ENCODE measurements at regions not wholly inside any gene's neighbourhood (a gene's known extent, or its start where the extent isn't known, plus 50 kb on each side); places are given as distances from the start of the nearest gene placed in this dataset.

DNA sequence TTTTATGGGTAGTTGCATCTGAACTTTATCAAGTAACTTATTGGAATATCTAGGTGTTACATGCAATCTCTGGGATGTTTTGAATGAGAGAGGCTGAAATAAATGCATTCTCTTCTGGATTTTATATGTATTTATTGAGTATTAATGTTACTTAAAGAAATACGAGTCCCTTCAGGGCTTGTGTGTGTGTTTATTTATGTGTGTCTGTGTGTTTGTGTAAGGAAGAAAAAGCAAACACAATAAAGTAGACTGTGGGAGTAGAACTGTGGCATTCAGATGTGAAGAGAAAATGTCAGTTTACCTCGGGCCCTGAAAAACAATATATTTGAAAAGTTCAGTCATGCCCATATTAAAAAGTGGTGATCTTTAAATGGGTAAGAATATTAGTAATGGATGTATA is 250.5 kb downstream of the RPL10L start:
- no peak for DNase-seq (ENCODE audit: low spot score in 2 of 2)
- Histone ChIP-seq H3K4me1 (no peaks in the 10 kb centered on the region), H3K9me3 (no peaks in the 10 kb centered on the region), H3K27me3 (ENCODE audit: low read depth) (no peaks in the 10 kb centered on the region), H3K4me3 (no peak overlapping the region), H3K36me3 (replicated peaks) (no peaks in the 10 kb centered on the region)
- in situ Hi-C loops (cut with MboI; ENCODE audit: low sequenced_read_pairs) = no loop called here

DNA sequence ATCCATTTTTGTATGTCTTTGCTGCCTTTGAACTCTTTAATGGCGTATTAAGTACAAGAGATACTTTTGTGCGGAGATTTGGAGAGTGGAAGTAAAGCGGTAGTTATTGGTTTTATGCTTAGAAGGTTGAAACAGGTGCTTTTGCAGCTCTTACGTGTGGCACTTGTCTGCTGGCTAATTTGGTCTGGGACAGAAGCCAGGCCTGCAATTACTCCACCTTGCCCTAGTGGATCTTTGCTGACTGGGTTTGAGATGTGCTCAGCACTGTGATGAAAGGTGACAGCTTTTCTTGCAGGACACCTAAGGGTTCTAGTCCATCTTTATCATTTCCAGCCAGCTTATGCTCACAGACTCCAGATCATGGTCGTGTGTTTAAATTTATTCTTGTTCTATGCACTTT is 252.5 kb downstream of the RPL10L start:
- DNase-seq (ENCODE audit: low spot score in 2 of 2) = no peak
- no peaks in the 10 kb centered on the region; the same call in 1 of the 2 replicates for H3K9me3 ChIP-seq
- H3K4me3 ChIP-seq = no peak overlapping the region
- H3K36me3 ChIP-seq (replicated peaks) = no peaks in the 10 kb centered on the region
- no peaks in the 10 kb centered on the region for H3K27me3 ChIP-seq (ENCODE audit: low read depth)
- no peaks in the 10 kb centered on the region for H3K4me1 ChIP-seq
- in situ Hi-C loops (cut with MboI; ENCODE audit: low sequenced_read_pairs) = no loop called here

DNA sequence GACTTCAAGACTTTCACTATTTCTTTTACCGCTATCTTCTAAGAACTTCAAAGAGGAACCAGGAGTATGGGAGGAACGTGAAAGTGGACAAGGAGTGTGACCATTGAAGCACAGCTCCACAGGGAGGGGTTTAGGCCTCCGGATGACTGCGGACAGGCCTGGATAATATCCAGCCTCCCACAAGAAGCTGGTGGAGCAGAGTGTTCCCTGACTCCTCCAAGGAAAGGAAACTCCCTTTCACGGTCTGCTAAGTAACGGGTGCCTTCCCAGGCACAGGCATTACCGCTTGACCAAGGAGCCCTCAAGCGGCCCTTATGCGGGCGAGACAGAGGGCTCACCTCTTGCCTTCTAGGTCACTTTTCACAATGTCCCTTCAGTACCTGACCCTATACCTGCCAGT is 267.0 kb downstream of the RPL10L start:
- in situ Hi-C loops (cut with MboI; ENCODE audit: low sequenced_read_pairs) = no loop called here
- H3K4me3 ChIP-seq = no peak overlapping the region

DNA sequence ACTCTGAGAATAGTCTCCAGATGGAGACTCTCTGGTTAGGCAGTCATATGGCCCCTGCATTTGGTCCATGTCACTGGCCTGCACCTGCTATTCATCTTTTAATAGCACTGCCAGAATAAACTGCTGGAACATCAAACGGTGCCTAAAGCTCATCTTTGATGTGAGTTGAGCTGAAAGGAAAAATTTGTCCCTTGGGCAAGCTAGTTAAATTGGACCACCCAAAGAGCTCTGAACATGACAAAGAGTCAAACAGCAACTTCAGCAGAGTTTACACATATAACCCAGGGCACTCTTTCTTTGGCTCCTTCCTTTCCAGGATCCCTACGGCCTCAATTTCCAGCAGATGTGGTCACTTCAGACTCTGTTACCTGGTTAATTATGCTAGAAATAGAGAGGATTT is 269.9 kb downstream of the RPL10L start:
- Histone ChIP-seq H3K9me3 (no peaks in the 10 kb centered on the region), H3K36me3 (replicated peaks) (no peaks in the 10 kb centered on the region), H3K27me3 (ENCODE audit: low read depth) (no peaks in the 10 kb centered on the region), H3K4me3 (no peak overlapping the region), H3K4me1 (no peaks in the 10 kb centered on the region)
- in situ Hi-C loops (cut with MboI; ENCODE audit: low sequenced_read_pairs) = no loop called here
- DNase-seq (ENCODE audit: low spot score in 2 of 2) = no peak

More for the DNA sequence above, 267.0 kb downstream of the RPL10L start:
- Histone ChIP-seq H3K9me3 (peaks cover 2% of the 10 kb centered on the region; the same call in 1 of the 2 replicates), H3K36me3 (replicated peaks) (no peaks in the 10 kb centered on the region), H3K4me1 (no peaks in the 10 kb centered on the region), H3K27me3 (ENCODE audit: low read depth) (no peaks in the 10 kb centered on the region)
- no peak for DNase-seq (ENCODE audit: low spot score in 2 of 2)

DNA sequence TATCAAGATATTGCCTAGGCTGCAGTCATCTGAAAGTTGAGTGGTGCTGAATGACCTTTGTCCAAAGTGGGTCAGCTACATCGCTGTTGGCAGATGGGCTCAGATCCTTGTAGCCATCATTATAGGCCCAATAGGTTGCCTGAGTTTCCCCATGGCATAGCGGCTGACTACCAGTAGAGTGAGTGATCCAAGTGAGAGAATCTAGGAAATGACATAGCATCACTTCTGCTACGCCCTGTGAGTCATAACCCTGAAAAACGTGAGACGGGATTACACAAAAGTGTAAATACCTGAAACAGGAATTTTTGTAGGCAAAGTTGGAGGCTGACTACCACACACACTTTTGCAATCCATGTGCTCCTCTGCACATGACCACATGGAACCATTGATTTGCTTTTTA is 273.3 kb downstream of the RPL10L start:
- Histone ChIP-seq H3K36me3 (replicated peaks) (no peaks in the 10 kb centered on the region), H3K27me3 (ENCODE audit: low read depth) (no peaks in the 10 kb centered on the region), H3K9me3 (no peaks in the 10 kb centered on the region), H3K4me3 (no peak overlapping the region), H3K4me1 (no peaks in the 10 kb centered on the region)
- in situ Hi-C loops (cut with MboI; ENCODE audit: low sequenced_read_pairs) = no loop called here
- no peak for DNase-seq (ENCODE audit: low spot score in 2 of 2)

- no peak overlapping the region for H3K4me3 ChIP-seq
Observed at GRCh38 chr14:46377305-46377704, 274.3 kb downstream of the RPL10L start.

DNA sequence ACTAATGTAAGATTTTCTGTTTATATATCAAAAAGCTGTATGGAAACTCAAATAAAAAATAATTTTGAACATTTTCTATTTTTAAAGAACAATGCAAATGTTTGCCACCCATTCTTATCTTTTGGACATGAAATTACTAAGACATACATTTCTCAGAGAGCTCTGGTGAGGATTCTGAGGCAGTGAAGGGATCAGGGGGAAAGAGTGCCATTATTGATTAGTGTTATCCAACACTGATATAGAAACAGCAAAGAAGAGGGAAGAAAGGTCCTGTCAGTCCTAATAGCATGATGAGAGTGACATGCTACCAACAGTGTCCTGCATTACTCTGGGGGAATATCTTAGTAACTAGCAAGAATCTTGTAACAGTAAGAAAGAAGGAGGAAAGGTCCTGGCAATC is 282.2 kb downstream of the RPL10L start:
- Histone ChIP-seq H3K9me3 (no peaks in the 10 kb centered on the region), H3K4me1 (no peaks in the 10 kb centered on the region), H3K27me3 (ENCODE audit: low read depth) (no peaks in the 10 kb centered on the region), H3K36me3 (replicated peaks) (no peaks in the 10 kb centered on the region), H3K4me3 (no peak overlapping the region)
- DNase-seq (ENCODE audit: low spot score in 2 of 2) = no peak
- in situ Hi-C loops (cut with MboI; ENCODE audit: low sequenced_read_pairs) = no loop called here

More at GRCh38 chr14:46377305-46377704, 274.3 kb downstream of the RPL10L start:
- no peak for DNase-seq (ENCODE audit: low spot score in 2 of 2)
- no peaks in the 10 kb centered on the region for H3K36me3 ChIP-seq (replicated peaks)
- no peaks in the 10 kb centered on the region for H3K27me3 ChIP-seq (ENCODE audit: low read depth)
- H3K4me1 ChIP-seq = no peaks in the 10 kb centered on the region
- no peaks in the 10 kb centered on the region for H3K9me3 ChIP-seq
- in situ Hi-C loops (cut with MboI; ENCODE audit: low sequenced_read_pairs) = no loop called here

DNA sequence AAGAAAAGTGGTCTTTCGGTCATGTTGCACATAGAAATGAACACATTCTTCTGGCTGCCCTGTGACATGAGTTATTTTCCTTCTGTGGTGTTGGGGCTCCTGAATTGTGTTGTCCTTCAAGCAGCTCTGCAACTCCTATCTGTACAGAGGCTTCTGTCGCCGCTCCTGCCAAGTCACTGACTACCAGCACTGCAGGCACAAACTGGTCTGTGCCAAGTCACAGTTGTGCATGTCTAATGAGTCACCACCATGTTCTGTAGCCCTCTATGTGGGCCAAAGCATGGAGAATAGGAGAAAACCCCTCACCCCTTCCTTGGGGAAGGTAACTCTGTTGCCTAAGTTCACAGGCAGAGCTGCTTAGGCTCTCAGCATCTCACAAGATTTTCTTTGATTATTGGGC is 283.3 kb downstream of the RPL10L start:
- Histone ChIP-seq H3K4me3 (no peak overlapping the region), H3K4me1 (no peaks in the 10 kb centered on the region), H3K36me3 (replicated peaks) (no peaks in the 10 kb centered on the region), H3K9me3 (no peaks in the 10 kb centered on the region), H3K27me3 (ENCODE audit: low read depth) (no peaks in the 10 kb centered on the region)
- no peak for DNase-seq (ENCODE audit: low spot score in 2 of 2)
- in situ Hi-C loops (cut with MboI; ENCODE audit: low sequenced_read_pairs) = no loop called here

DNA sequence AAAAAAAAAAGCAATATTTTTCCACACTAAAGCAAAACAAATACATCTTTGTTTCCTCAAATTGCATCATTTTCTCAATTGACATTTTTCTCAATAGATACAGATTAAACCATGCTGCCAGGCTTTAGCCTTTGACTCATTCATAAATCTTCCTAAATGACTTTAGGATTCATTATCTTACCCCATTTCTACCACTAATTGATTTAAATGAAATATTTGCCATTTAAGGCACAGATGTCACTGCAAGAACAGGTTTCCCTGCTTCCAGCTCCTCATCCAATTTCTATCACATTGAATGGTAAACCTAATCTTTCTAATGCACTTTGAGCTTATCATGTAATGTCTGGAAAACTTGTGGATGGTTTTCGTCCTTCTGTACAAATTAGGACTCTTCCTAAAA is 298.7 kb downstream of the RPL10L start:
- DNase-seq (ENCODE audit: low spot score in 2 of 2) = no peak
- Histone ChIP-seq H3K4me1 (no peaks in the 10 kb centered on the region), H3K9me3 (no peaks in the 10 kb centered on the region), H3K4me3 (no peak overlapping the region), H3K36me3 (replicated peaks) (no peaks in the 10 kb centered on the region), H3K27me3 (ENCODE audit: low read depth) (no peaks in the 10 kb centered on the region)
- in situ Hi-C loops (cut with MboI; ENCODE audit: low sequenced_read_pairs) = no loop called here

- Histone ChIP-seq H3K27me3 (ENCODE audit: low read depth) (no peaks in the 10 kb centered on the region), H3K9me3 (no peaks in the 10 kb centered on the region), H3K36me3 (replicated peaks) (no peaks in the 10 kb centered on the region), H3K4me1 (no peaks in the 10 kb centered on the region), H3K4me3 (no peak overlapping the region)
- DNase-seq (ENCODE audit: low spot score in 2 of 2) = peak; percentile 4 to 7
- in situ Hi-C loops (cut with MboI; ENCODE audit: low sequenced_read_pairs) = no loop called here
Observed at GRCh38 chr14:46344327-46344937, 307.1 kb downstream of the RPL10L start.

DNA sequence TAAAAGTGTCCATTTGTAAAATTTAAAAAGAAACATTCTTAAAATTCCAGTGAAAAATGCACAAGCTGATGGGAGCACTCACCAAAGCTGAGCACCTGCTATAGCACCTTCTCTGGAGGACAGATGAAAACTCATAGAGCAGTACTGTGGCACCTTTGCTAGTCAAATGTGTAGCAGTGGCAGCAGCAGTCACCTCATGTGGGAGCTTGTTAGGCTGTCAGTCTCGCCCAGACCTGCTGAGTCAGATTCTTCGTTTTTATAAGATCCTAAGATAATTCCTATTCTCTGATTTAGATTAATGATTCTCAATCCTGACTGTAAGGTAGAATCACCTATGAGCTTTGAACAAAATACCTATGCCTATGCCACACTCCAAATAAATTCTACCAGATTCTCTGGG is 325.8 kb downstream of the RPL10L start:
- in situ Hi-C loops (cut with MboI; ENCODE audit: low sequenced_read_pairs) = no loop called here
- H3K27me3 ChIP-seq (ENCODE audit: low read depth) = no peaks in the 10 kb centered on the region
- DNase-seq (ENCODE audit: low spot score in 2 of 2) = no peak
- no peaks in the 10 kb centered on the region for H3K9me3 ChIP-seq
- H3K36me3 ChIP-seq (replicated peaks) = no peaks in the 10 kb centered on the region
- H3K4me3 ChIP-seq = no peak overlapping the region
- H3K4me1 ChIP-seq = no peaks in the 10 kb centered on the region

DNA sequence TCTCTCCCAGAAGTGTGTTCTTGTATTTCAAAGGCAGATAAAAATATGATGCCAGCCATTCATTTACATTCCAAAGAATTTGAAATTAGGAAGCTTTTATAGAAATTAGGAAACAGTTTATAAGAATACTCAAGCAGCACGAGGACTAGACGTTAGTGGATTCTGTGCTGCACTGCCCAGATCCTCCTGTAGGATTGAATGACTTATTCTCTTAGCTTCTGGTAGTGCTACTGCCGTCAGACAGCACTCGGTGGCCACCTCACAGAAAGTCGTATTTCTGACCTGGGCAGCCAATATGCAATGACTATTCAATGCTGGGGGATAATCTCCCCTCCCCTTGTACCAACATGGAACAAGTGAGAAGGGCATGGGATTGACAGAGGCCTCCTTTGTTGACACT is 326.4 kb downstream of the RPL10L start:
- no peak for DNase-seq (ENCODE audit: low spot score in 2 of 2)
- no peaks in the 10 kb centered on the region for H3K4me1 ChIP-seq
- in situ Hi-C loops (cut with MboI; ENCODE audit: low sequenced_read_pairs) = no loop called here

GRCh38 chr14:46323404-46323762 is 328.2 kb downstream of the RPL10L start:
- no peak for DNase-seq (ENCODE audit: low spot score in 2 of 2)
- Histone ChIP-seq H3K36me3 (replicated peaks) (no peaks in the 10 kb centered on the region), H3K9me3 (no peaks in the 10 kb centered on the region), H3K27me3 (ENCODE audit: low read depth) (no peaks in the 10 kb centered on the region), H3K4me3 (no peak overlapping the region), H3K4me1 (no peaks in the 10 kb centered on the region)
- in situ Hi-C loops (cut with MboI; ENCODE audit: low sequenced_read_pairs) = no loop called here

More for the DNA sequence above, 326.4 kb downstream of the RPL10L start:
- Histone ChIP-seq H3K9me3 (no peaks in the 10 kb centered on the region), H3K4me3 (no peak overlapping the region), H3K36me3 (replicated peaks) (no peaks in the 10 kb centered on the region), H3K27me3 (ENCODE audit: low read depth) (no peaks in the 10 kb centered on the region)

- Histone ChIP-seq H3K36me3 (replicated peaks) (no peaks in the 10 kb centered on the region), H3K4me1 (no peaks in the 10 kb centered on the region), H3K27me3 (ENCODE audit: low read depth) (no peaks in the 10 kb centered on the region), H3K4me3 (no peak overlapping the region), H3K9me3 (no peaks in the 10 kb centered on the region)
- in situ Hi-C loops (cut with MboI; ENCODE audit: low sequenced_read_pairs) = no loop called here
- no peak for DNase-seq (ENCODE audit: low spot score in 2 of 2)
Observed at GRCh38 chr14:46322730-46323403, 328.7 kb downstream of the RPL10L start.

- no peaks in the 10 kb centered on the region for H3K36me3 ChIP-seq (replicated peaks)
- DNase-seq (ENCODE audit: low spot score in 2 of 2) = no peak
- no peak overlapping the region for H3K4me3 ChIP-seq
- no peaks in the 10 kb centered on the region for H3K4me1 ChIP-seq
- H3K9me3 ChIP-seq = no peaks in the 10 kb centered on the region
- in situ Hi-C loops (cut with MboI; ENCODE audit: low sequenced_read_pairs) = no loop called here
- H3K27me3 ChIP-seq (ENCODE audit: low read depth) = no peaks in the 10 kb centered on the region
Observed at GRCh38 chr14:46322076-46322475, 329.5 kb downstream of the RPL10L start.

All from HAP-1 (cell line).